ENCODE measurements at regions not wholly inside any gene's neighbourhood (a gene's known extent, or its start where the extent isn't known, plus 50 kb on each side); places are given as distances from the start of the nearest gene placed in this dataset.

- intact Hi-C loops (cut with micrococcal nuclease; ENCODE audit: unreplicated experiment) = no loop called here
- Histone ChIP-seq H3K27me3 (replicated peaks in 1 of 2; ENCODE audit: control insufficient read depth in 2 of 2, insufficient read depth in 2 of 2, low read length in 1 of 2) (no peaks in the 10 kb centered on the region), H3K9ac (ENCODE audit: control insufficient read depth, insufficient read depth, low read length) (no peak overlapping the region), H2AFZ (ENCODE audit: control insufficient read depth, low read depth, low read length) (no peak overlapping the region), H3K27ac (ENCODE audit: control insufficient read depth, insufficient read depth) (no peak overlapping the region), H4K20me1 (ENCODE audit: control insufficient read depth, insufficient read depth) (no peaks in the 10 kb centered on the region), H3K79me2 (ENCODE audit: control insufficient read depth, insufficient read depth, low read length) (no peaks in the 10 kb centered on the region), H3K4me1 (ENCODE audit: control insufficient read depth, insufficient read depth, low read length) (no peaks in the 10 kb centered on the region), H3K4me2 (ENCODE audit: control insufficient read depth, insufficient read depth) (no peak overlapping the region), H3K36me3 (ENCODE audit: control insufficient read depth in 2 of 2, insufficient read depth in 2 of 2, low read length in 1 of 2) (no peaks in the 10 kb centered on the region), H3K9me3 (replicated peaks; ENCODE audit: control insufficient read depth, insufficient read depth, low read length) (no peaks in the 10 kb centered on the region), H3K4me3 (no peak overlapping the region)
- TF ChIP-seq NFYA (IDR thresholded peaks at IDR 0.05; ENCODE audit: borderline replicate concordance, low read depth, low read length) = no peak
- no peak for TF ChIP-seq ZBTB11 (CRISPR knock-in tag; IDR thresholded peaks at IDR 0.05)
- no peak for TF ChIP-seq TARDBP (IDR thresholded peaks at IDR 0.05; ENCODE audit: borderline replicate concordance)
- no peak for TF ChIP-seq DPF2 (IDR thresholded peaks at IDR 0.05)
- no peak for TF ChIP-seq KLF5 (IDR thresholded peaks at IDR 0.05; ENCODE audit: partially characterized antibody)
- no peak for TF ChIP-seq TCF3 (IDR thresholded peaks at IDR 0.05; ENCODE audit: borderline replicate concordance, insufficient read depth, low read depth, low read length)
- TF ChIP-seq YY1 (IDR thresholded peaks at IDR 0.05; ENCODE audit: low read depth, low read length) = no peak
- no peak for TF ChIP-seq CREB1 (IDR thresholded peaks at IDR 0.05; ENCODE audit: low read depth)
- TF ChIP-seq IRF3 (IDR thresholded peaks at IDR 0.05) = no peak
- no peak for TF ChIP-seq CBX3 (IDR thresholded peaks at IDR 0.05; ENCODE audit: borderline replicate concordance, low read depth)
- no peak for TF ChIP-seq SPI1 (IDR thresholded peaks at IDR 0.05; ENCODE audit: borderline replicate concordance, insufficient read depth, low read depth, low read length)
- TF ChIP-seq TCF12 (IDR thresholded peaks at IDR 0.05; ENCODE audit: low read depth, low read length) = no peak
- no peak for TF ChIP-seq WRNIP1 (IDR thresholded peaks at IDR 0.05; ENCODE audit: borderline replicate concordance, low read depth, low read length)
- TF ChIP-seq CHD2 (IDR thresholded peaks at IDR 0.05; ENCODE audit: borderline replicate concordance, low read depth, low read length) = no peak
- no peak for TF ChIP-seq FOXK2 (IDR thresholded peaks at IDR 0.05)
- TF ChIP-seq ZNF384 (IDR thresholded peaks at IDR 0.05; ENCODE audit: borderline replicate concordance, low read depth, low read length) = no peak
- no peak for TF ChIP-seq MEF2B (IDR thresholded peaks at IDR 0.05; ENCODE audit: partially characterized antibody, poor library complexity, severe bottlenecking)
- TF ChIP-seq HDAC2 (IDR thresholded peaks at IDR 0.05) = no peak
- SMC1A ChIA-PET (ENCODE audit: uncharacterized antibody, unreplicated experiment) = no interaction called here
- CTCF ChIA-PET = no interaction called here
- ATAC-seq (no peak), FAIRE-seq (no peak), DNase-seq (ENCODE audit: low read depth, low spot score) (no peak)
- in situ Hi-C loops (cut with MboI) = no loop called here
- POLR2A ChIA-PET = interaction anchor here (0.6 kb wide), 1 partner anchor 321 kb away, joined by 3 read pairs; no protein-coding TSS in a partner anchor
- BruUV-seq (replicated peaks) = no TSS peak
- RAD21 ChIA-PET (ENCODE audit: unreplicated experiment) = no interaction called here
Observed at GRCh38 chr14:30295980-30296379, 263.0 kb upstream of the G2E3 start.

Data from GM12878 (cell line).